Right renal pelvis (tissue), 4 donors: ENCODE measurements at regions not wholly inside any gene's neighbourhood (a gene's known extent, or its start where the extent isn't known, plus 50 kb on each side); places are given as distances from the start of the nearest gene placed in this dataset.
"Not testable (repeated sequence)": the region's sequence is repeated elsewhere in the genome, so short reads cannot be mapped to it uniquely, and the experiment has no call there.

ENCODE experiments used
- DNase-seq, 4 donors: peaks; one replicate each; pipeline ENCODE4 v3.0.0-alpha.2; 2013; ENCODE audit warnings: low read depth in 4 of 4, low spot score in 3 of 4, missing footprints in 1 of 4

- DNase-seq = no peak
These were observed 274.4 kb upstream of the CCDC179 start for GRCh38 chr11:23134627-23135026.

GRCh38 chr11:23138761-23139160 is 278.5 kb upstream of the CCDC179 start:
- DNase-seq = peak in 2 of 4 donors; percentile 24 to 33

- no peak for DNase-seq
These were observed 282.7 kb upstream of the CCDC179 start for GRCh38 chr11:23143022-23143421.

- no peak for DNase-seq
These were observed 291.5 kb upstream of the CCDC179 start for GRCh38 chr11:23151819-23152218.

- DNase-seq = no peak
These were observed 295.2 kb upstream of the CCDC179 start for GRCh38 chr11:23155503-23155902.

- no peak for DNase-seq
These were observed 303.7 kb upstream of the CCDC179 start for GRCh38 chr11:23164022-23164421.

GRCh38 chr11:23166376-23166775 is 306.1 kb upstream of the CCDC179 start:
- no peak for DNase-seq

GRCh38 chr11:23179609-23180008 is 319.3 kb upstream of the CCDC179 start:
- no peak for DNase-seq

- DNase-seq = no peak
These were observed 320.9 kb upstream of the CCDC179 start for GRCh38 chr11:23181022-23181807.

GRCh38 chr11:23192256-23192655 is 332.0 kb upstream of the CCDC179 start:
- no peak for DNase-seq

GRCh38 chr11:23201936-23202522 is 341.8 kb upstream of the CCDC179 start:
- no peak for DNase-seq

- no peak for DNase-seq
These were observed 342.3 kb upstream of the CCDC179 start for GRCh38 chr11:23202611-23203010.

GRCh38 chr11:23205156-23205871 is 345.0 kb upstream of the CCDC179 start:
- no peak for DNase-seq

GRCh38 chr11:23206741-23207336 is 346.6 kb upstream of the CCDC179 start:
- no peak for DNase-seq

GRCh38 chr11:23211221-23211620 is 350.9 kb upstream of the CCDC179 start:
- no peak for DNase-seq

- peak in 1 of 4 donors; percentile 2 for DNase-seq
These were observed 352.5 kb upstream of the CCDC179 start for GRCh38 chr11:23212807-23213206.

- no peak for DNase-seq
These were observed 356.8 kb upstream of the CCDC179 start for GRCh38 chr11:23217072-23217471.

GRCh38 chr11:23220086-23220485 is 359.8 kb upstream of the CCDC179 start:
- not testable (repeated sequence) for DNase-seq

- DNase-seq = no peak
These were observed 361.1 kb upstream of the CCDC179 start for GRCh38 chr11:23221366-23221765.

- no peak for DNase-seq
These were observed 366.2 kb upstream of the CCDC179 start for GRCh38 chr11:23226331-23227077.

- DNase-seq = no peak
These were observed 366.8 kb upstream of the CCDC179 start for GRCh38 chr11:23227078-23227445.
